ENCODE measurements at regions not wholly inside any gene's neighbourhood (a gene's known extent, or its start where the extent isn't known, plus 50 kb on each side); places are given as distances from the start of the nearest gene placed in this dataset.

GRCh38 chr5:143749581-143750205 lies 62.3 kb upstream of the HMHB1 start:
- no peak overlapping the region for H3K9ac ChIP-seq (ENCODE audit: insufficient read depth, low read length, poor library complexity, severe bottlenecking)
- H3K36me3 ChIP-seq (replicated peaks in 1 of 2; ENCODE audit: control insufficient read depth in 1 of 2, insufficient read depth in 2 of 2, low read length in 2 of 2), result no peaks in the 10 kb centered on the region
- no peak overlapping the region for H2AFZ ChIP-seq (ENCODE audit: insufficient read depth, low read depth, low read length, poor library complexity, severe bottlenecking)
- Mint-ChIP-seq H3K27me3 (ENCODE audit: low read depth in 3 of 3) (peaks cover 0 to 5% (median 2%) of the 10 kb centered on the region in 3 donors), H3K27ac (no peak overlapping the region), H3K9me3 (peaks cover 0 to 3% (median 1%) of the 10 kb centered on the region in 7 donors), H3K36me3 (no peaks in the 10 kb centered on the region), H3K4me1 (no peaks in the 10 kb centered on the region), H3K4me3 (no peak overlapping the region)
- no peak overlapping the region for H3K27ac ChIP-seq (ENCODE audit: low read depth in 1 of 2, low read length in 2 of 2)
- no peaks in the 10 kb centered on the region for H3K27me3 ChIP-seq (ENCODE audit: control insufficient read depth in 2 of 2, insufficient read depth in 2 of 2, low read length in 2 of 2)
- TF ChIP-seq CTCF (IDR thresholded peaks at IDR 0.05), result no peak
- no peak overlapping the region for H3K4me2 ChIP-seq (replicated peaks; ENCODE audit: extremely low read depth, low read length, poor library complexity, severe bottlenecking)
- intact Hi-C loops (cut with micrococcal nuclease), result no loop called here
- H3K4me3 ChIP-seq (replicated peaks in 1 of 3; ENCODE audit: low read depth in 2 of 3, low read length in 3 of 3), result no peak overlapping the region
- no peaks in the 10 kb centered on the region for H3K79me2 ChIP-seq (ENCODE audit: insufficient read depth, low read length)
- no peaks in the 10 kb centered on the region for H3K4me1 ChIP-seq (ENCODE audit: control insufficient read depth in 1 of 2, insufficient read depth in 2 of 2, low read length in 2 of 2)
- no peak for DNase-seq
- no peaks in the 10 kb centered on the region for H3K9me3 ChIP-seq (replicated peaks in 1 of 2; ENCODE audit: control insufficient read depth in 1 of 2, insufficient read depth in 1 of 2, low read length in 2 of 2)
- H4K20me1 ChIP-seq (ENCODE audit: insufficient read depth, low read length), result no peaks in the 10 kb centered on the region

- H3K4me3 ChIP-seq (replicated peaks in 1 of 3; ENCODE audit: low read depth in 2 of 3, low read length in 3 of 3), result no peak overlapping the region
- H3K79me2 ChIP-seq (ENCODE audit: insufficient read depth, low read length), result no peaks in the 10 kb centered on the region
- no peak for DNase-seq
- peaks cover 0 to 3% (median 1%) of the 10 kb centered on the region in 7 donors for H3K9me3 Mint-ChIP-seq
- no peak overlapping the region for H3K27ac Mint-ChIP-seq
- H3K27me3 Mint-ChIP-seq (ENCODE audit: low read depth in 3 of 3), result peaks cover 0 to 5% (median 2%) of the 10 kb centered on the region in 3 donors
- H3K27ac ChIP-seq (ENCODE audit: low read depth in 1 of 2, low read length in 2 of 2), result no peak overlapping the region
- H3K4me1 ChIP-seq (ENCODE audit: control insufficient read depth in 1 of 2, insufficient read depth in 2 of 2, low read length in 2 of 2), result no peaks in the 10 kb centered on the region
- no peak for TF ChIP-seq CTCF (IDR thresholded peaks at IDR 0.05)
- WGBS (ENCODE audit: insufficient coverage), result no CpG with 5 or more reads among the region's 1 CpG
- no peaks in the 10 kb centered on the region for H3K4me1 Mint-ChIP-seq
- H3K36me3 Mint-ChIP-seq, result no peaks in the 10 kb centered on the region
- no peak overlapping the region for H3K4me3 Mint-ChIP-seq
- H2AFZ ChIP-seq (ENCODE audit: insufficient read depth, low read depth, low read length, poor library complexity, severe bottlenecking), result no peak overlapping the region
- H3K9ac ChIP-seq (ENCODE audit: insufficient read depth, low read length, poor library complexity, severe bottlenecking), result no peak overlapping the region
- H4K20me1 ChIP-seq (ENCODE audit: insufficient read depth, low read length), result no peaks in the 10 kb centered on the region
- no peak overlapping the region for H3K4me2 ChIP-seq (replicated peaks; ENCODE audit: extremely low read depth, low read length, poor library complexity, severe bottlenecking)
- H3K9me3 ChIP-seq (replicated peaks in 1 of 2; ENCODE audit: control insufficient read depth in 1 of 2, insufficient read depth in 1 of 2, low read length in 2 of 2), result no peaks in the 10 kb centered on the region
- H3K36me3 ChIP-seq (replicated peaks in 1 of 2; ENCODE audit: control insufficient read depth in 1 of 2, insufficient read depth in 2 of 2, low read length in 2 of 2), result no peaks in the 10 kb centered on the region
- no peaks in the 10 kb centered on the region for H3K27me3 ChIP-seq (ENCODE audit: control insufficient read depth in 2 of 2, insufficient read depth in 2 of 2, low read length in 2 of 2)
- intact Hi-C loops (cut with micrococcal nuclease), result no loop called here
Measured at GRCh38 chr5:143748516-143748915, 63.4 kb upstream of the HMHB1 start.
